ENCODE measurements at regions not wholly inside any gene's neighbourhood (a gene's known extent, or its start where the extent isn't known, plus 50 kb on each side); places are given as distances from the start of the nearest gene placed in this dataset.

DNA sequence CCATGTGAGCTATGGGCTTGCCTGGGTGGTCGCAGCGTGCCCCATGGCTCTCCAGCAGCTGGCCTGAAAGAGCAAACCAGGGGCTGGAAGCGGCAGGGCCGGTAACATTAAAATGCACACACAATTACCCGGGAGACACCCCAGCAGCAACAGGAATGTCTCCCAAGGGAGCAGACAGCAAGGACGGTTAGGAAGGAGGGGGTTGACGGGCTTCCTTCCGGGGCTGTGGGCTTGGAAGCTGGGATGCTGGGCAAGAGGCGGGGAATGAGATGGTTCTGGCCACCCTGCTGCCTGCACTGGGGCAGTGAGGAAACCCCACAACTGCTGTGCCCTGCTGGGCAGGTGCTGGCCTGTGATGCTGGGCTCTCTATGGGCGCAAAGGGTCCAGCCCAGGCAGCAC is 71.8 kb upstream of the ADAMTS2 start:
- Histone ChIP-seq H3K36me3 (ENCODE audit: control insufficient read depth, insufficient read depth, low read length) (no peaks in the 10 kb centered on the region), H3K27me3 (ENCODE audit: control insufficient read depth, insufficient read depth, low read length) (no peaks in the 10 kb centered on the region), H3K4me3 (ENCODE audit: low read depth, low read length) (no peak overlapping the region)
- DNase-seq (ENCODE audit: low read depth) (no peak), FAIRE-seq (no peak)
- TF ChIP-seq, protein P1, sequence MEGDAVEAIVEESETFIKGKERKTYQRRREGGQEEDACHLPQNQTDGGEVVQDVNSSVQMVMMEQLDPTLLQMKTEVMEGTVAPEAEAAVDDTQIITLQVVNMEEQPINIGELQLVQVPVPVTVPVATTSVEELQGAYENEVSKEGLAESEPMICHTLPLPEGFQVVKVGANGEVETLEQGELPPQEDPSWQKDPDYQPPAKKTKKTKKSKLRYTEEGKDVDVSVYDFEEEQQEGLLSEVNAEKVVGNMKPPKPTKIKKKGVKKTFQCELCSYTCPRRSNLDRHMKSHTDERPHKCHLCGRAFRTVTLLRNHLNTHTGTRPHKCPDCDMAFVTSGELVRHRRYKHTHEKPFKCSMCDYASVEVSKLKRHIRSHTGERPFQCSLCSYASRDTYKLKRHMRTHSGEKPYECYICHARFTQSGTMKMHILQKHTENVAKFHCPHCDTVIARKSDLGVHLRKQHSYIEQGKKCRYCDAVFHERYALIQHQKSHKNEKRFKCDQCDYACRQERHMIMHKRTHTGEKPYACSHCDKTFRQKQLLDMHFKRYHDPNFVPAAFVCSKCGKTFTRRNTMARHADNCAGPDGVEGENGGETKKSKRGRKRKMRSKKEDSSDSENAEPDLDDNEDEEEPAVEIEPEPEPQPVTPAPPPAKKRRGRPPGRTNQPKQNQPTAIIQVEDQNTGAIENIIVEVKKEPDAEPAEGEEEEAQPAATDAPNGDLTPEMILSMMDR (IDR thresholded peaks at IDR 0.05; ENCODE audit: insufficient read depth, low read length, severe bottlenecking), result no peak

DNA sequence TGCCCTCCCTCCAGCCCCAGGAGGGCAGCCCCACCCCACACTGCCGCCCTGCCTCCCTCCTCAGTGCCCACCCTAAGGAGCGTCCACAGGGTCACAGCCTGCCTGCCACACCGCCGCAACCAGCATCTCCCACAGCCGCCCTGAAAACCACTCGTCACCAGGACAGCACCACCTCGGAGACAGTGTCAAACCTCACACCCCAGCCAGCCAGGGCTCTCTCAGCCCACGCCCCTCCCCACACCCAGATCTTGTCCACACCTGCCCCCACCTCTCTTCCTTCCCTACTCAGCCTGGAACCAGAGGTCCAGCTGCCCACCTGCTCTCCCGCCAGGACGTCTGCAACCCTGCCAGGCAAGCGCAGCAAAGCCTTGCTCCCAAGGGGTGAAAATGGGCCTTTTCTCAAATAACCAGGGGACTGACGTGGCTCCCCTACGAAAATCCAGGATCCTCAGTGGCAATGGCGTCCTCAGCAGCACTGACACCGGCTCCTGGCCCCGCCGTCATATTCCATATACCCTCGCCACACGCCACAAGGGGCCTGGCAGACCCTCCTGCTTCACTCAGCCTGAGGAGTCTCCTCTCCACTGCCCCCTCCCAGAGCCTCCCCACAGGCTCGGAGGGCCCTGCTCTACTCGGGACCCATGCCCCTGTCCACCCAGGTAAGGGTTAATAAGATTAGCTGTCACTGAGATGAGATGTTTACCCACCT is 71.0 kb upstream of the ADAMTS2 start:
- no peaks in the 10 kb centered on the region for H3K27me3 ChIP-seq (ENCODE audit: control insufficient read depth, insufficient read depth, low read length)
- no peaks in the 10 kb centered on the region for H3K36me3 ChIP-seq (ENCODE audit: control insufficient read depth, insufficient read depth, low read length)
- FAIRE-seq (no peak), DNase-seq (ENCODE audit: low read depth) (no peak)
- H3K4me3 ChIP-seq (ENCODE audit: low read depth, low read length), result no peak overlapping the region
- TF ChIP-seq, protein P1 (IDR thresholded peaks at IDR 0.05; ENCODE audit: insufficient read depth, low read length, severe bottlenecking), result no peak

DNA sequence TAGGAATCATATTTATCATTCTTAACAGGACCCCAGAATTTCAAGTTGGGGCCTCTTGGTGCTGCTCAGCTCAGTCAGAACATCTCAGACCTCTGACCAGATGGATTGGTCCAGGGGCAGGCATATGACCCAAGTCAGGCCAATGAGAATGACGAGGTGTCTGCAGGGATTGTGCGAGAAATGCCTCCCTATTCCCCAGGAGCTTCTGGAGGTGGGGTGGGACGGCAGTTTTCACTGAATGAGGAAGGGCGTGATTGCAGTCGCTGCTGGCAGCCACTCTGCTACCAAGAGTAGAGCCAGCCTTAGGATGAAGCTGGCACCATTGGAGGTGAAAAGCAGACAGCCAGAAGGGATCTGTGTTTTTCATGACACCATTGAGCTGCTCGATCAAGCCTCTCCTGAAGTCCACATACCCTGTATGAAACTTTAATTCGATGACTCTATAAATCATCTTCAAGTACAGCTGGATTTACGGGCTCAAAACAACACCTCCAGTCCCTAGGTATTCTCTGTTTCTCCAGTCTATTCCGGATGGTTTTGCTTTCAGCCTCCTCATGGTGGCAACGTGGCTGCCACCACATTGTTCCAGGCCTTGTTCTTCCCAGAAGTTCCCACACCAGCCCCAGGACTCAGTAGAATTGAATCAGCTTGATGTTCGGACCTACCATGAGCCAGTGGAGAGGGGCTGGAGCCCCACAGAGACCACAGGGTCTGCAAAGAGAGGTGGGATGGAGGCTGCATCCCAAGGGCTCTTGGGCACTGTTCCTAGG is 70.2 kb upstream of the ADAMTS2 start:
- DNase-seq (ENCODE audit: low read depth) (no peak), FAIRE-seq (no peak)
- TF ChIP-seq, protein P1 (IDR thresholded peaks at IDR 0.05; ENCODE audit: insufficient read depth, low read length, severe bottlenecking), result no peak
- Histone ChIP-seq H3K27me3 (ENCODE audit: control insufficient read depth, insufficient read depth, low read length) (no peaks in the 10 kb centered on the region), H3K36me3 (ENCODE audit: control insufficient read depth, insufficient read depth, low read length) (no peaks in the 10 kb centered on the region), H3K4me3 (ENCODE audit: low read depth, low read length) (no peak overlapping the region)

DNA sequence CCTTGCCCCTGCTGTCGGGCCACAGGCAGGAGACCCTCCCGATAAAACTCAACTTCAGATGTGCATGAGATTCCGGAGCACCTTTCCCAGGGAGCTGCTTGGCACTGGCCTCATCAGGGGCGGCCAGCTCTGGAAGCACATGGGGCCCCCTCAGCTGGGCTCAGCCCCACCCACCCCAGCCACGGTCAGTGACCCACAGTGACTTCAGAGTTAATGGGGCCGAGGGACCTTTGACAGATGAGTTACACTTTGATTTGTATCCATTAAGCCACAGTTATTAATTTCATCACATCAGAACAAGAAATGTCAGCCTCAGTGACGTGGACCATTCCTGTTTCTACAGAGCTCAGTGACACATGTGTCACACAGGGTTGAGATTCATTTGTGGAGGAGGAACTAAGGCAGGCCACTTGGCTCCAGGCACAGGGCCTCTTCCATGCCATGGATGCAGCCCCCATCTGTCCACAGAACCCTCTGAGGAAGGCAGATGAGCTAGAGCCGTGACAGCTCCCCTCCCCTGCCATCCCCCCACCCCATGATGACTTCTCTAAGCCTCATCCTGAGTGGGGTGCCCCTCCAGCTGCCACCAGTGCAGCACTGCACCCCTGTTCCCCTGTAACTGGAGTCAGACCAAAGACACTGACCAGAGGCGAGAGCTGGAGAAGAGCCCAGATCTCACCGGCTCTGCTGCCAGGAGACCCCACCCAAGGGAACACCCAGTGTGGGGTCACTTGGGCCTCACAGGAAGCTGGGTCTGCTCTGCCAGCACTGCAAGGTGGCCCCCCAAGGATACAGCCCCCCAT is 69.4 kb upstream of the ADAMTS2 start:
- FAIRE-seq (no peak), DNase-seq (ENCODE audit: low read depth) (no peak)
- Histone ChIP-seq H3K4me3 (ENCODE audit: low read depth, low read length) (no peak overlapping the region), H3K36me3 (ENCODE audit: control insufficient read depth, insufficient read depth, low read length) (no peaks in the 10 kb centered on the region), H3K27me3 (ENCODE audit: control insufficient read depth, insufficient read depth, low read length) (no peaks in the 10 kb centered on the region)
- TF ChIP-seq, protein P1 (IDR thresholded peaks at IDR 0.05; ENCODE audit: insufficient read depth, low read length, severe bottlenecking), result no peak

DNA sequence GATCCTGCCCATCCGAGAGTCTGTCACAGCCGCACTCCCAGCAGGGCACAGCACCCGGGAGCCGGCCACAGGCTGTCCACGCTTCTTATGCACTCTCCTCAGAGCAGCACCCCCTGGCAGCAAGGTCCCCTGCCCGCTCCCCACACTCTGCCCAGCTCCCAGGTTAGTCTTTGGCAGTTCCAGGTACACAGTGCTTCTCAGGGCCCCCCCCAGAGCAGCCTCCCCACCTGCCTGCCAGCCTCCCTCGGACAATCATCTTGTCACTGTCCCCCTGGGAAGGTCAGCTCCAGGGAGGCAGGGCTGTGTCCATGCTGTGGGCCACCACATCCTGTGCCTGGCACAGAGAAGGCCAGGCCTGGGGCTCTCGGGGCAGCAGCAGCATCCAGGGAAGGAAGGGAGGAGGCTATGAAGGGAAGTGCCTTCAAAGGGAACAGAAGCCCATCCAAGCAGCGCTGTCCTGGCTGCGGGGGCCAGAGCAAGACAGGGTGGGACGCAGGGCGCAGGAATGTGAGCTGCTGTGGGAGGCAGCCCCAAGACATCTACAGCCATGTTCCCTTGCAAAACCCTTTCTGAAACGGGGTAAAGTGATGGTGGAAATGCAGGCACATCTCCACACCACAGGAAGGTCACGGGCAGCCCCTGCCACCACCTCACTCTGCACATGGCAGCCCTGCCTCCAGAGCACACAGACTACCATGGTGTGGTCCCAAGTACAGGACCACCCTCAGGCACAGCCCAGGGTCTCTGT is 68.6 kb upstream of the ADAMTS2 start:
- Histone ChIP-seq H3K4me3 (ENCODE audit: low read depth, low read length) (no peak overlapping the region), H3K27me3 (ENCODE audit: control insufficient read depth, insufficient read depth, low read length) (no peaks in the 10 kb centered on the region), H3K36me3 (ENCODE audit: control insufficient read depth, insufficient read depth, low read length) (no peaks in the 10 kb centered on the region)
- DNase-seq (ENCODE audit: low read depth), result no peak
- FAIRE-seq, result no peak
- TF ChIP-seq, protein P1 (IDR thresholded peaks at IDR 0.05; ENCODE audit: insufficient read depth, low read length, severe bottlenecking), result no peak
